HG03196 (cell line): ENCODE measurements at regions not wholly inside any gene's neighbourhood (a gene's known extent, or its start where the extent isn't known, plus 50 kb on each side); places are given as distances from the start of the nearest gene placed in this dataset.

Experiments used
- ATAC-seq: cut with Tn5 transposase; IDR thresholded peaks from one replicate; pipeline ENCODE4 v1.9.1; 2021; ENCODE audit not compliant: unreplicated experiment

DNA sequence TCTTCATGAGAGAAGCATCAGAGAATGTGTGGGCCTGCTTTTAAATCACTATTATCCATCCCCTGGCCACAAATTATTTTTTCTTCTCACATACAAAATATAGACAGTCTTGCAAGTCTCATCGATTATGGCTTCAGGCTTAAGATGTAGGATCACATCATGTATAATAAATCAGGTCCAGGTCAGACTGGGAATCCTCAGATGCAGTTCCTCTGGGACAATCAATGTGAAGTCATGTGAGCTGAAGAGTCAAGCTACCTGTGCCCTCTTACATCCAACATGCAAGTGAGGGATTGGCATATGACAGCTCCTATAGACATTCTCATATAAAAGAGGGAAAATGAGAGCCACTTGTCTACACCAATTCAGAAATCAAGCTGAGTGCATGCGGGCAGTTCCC, 631.8 kb downstream of the PTPRU start:
- ATAC-seq: no peak

DNA sequence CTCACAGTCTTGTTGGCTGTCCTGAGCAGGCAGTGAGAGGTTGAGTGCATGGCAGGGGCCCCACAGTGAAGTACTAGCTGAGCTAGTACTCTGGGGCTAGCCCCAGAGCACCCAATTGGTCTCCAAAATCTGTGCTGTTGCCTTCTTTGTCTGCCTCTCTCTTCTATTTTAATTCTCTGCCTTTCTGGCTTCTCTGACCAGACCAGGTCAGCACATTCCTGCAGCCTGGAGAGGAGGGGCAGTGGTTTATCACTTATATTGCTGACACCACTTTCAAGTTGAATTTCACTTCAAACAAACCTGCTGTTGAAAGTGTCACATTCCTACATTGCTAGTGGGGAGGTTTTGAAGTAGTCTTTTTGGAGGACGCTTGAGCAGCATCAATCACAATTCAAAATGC, 628.7 kb downstream of the PTPRU start:
- ATAC-seq: no peak

DNA sequence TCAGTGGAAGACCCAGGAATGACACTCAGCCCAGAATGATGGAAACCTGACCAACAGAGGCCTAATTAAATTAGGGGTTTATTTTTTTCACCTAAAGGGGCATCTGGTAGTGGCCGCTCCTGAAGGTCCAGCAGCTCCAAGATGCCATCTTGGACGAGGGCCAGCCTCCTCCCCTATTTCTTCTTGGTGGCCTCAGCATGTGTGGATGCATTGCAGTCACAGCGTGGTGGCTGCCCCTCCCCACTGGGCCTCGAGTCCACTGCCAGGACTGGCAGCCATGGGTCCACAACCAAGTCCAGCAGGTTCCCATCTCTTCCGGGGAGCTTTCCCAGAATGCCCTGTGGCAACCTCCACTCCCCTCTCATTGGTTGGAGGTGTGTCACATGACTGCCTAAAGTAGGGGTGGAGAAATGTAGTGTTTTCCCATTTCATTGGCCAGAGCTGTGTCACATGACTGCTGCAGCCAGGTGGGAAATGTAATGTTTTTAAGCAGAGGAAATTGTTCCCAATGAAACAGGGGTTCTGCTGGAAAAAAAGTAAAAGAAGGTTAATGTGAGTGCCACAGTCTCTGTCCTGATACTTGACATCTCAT, 628.2 kb downstream of the PTPRU start:
- no peak for ATAC-seq

- no peak for ATAC-seq
These were observed 625.6 kb downstream of the PTPRU start for GRCh38 chr1:29861922-29862321.

- no peak for ATAC-seq
These were observed 625.1 kb downstream of the PTPRU start for GRCh38 chr1:29861446-29861845.

DNA sequence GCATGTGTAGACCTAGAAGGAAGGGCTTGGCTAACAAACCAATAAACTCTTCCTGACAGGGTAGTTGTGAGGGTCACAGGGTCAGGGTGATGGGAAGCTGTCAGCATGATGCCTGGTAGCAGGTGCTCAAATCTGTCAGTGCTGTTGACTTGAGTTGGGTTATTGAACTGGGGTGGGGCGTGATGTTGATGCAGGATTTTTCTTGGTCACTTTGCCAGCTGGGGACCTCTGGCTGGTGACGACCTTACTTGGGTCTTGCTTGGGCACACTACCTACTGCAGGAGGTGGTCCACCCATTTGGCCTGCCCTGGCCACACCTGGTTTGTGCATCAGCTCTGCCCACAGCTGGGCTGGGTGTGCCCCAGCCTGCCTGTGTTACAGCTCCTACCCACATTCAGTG, 624.4 kb downstream of the PTPRU start:
- no peak for ATAC-seq

DNA sequence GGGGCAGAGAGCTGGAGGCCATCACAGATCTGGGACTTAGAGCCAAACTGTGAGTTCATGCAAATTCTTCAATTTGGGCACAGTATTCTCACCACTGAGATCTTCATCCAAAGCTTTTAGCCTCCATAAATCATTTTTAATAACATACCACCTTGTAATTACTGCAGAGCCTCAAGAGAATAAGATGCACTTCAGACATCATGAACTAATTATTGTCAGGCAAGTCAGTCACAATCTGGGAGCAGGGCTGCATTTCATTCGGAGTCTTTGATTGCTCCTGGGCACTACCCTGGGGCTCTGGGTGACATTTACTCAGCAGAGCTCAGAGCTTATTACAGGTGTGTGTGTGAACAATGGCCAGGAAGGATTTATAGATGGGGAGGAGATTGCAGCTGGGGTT, 623.7 kb downstream of the PTPRU start:
- no peak for ATAC-seq

- ATAC-seq: no peak
These were observed 622.8 kb downstream of the PTPRU start for GRCh38 chr1:29859126-29859525.

GRCh38 chr1:29858646-29859045, 622.3 kb downstream of the PTPRU start:
- no peak for ATAC-seq

DNA sequence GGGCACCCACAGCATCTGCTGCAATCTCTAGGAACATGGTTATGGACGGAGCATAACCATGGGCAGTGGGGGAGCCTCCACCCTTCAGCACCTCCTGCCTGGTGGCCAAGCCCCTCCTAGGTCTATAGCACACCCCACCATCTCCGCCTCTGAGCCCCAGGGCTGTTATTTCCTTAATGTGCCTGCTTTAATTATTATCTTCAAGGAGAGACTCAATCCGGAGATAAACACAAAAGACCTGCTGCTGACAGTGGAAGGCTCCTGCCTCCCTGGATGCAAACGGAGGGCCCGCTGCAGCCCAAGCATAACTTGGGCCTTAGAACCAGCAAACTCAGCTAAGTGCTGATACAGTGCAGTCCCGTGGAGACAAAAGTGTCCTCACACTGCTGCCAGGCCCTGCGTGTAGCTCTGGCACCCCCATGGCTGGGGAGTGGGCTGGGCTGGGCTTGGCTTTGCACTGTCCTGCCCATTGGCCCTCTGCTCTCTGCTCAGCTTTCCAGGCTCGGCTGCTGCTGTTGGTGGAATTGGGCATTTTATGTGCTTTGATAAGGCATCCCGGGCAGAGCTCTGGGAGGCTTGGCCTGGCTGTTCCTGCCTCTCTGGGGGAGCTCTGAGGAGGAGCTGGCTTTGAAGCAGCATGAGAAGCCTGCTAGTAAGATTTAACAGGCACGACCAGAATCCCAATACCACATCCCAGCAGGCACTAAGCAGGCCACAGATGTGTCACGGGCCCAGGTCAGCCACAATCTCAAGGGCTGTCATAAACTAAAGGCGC, 620.2 kb downstream of the PTPRU start:
- no peak for ATAC-seq

GRCh38 chr1:29855561-29856160, 619.3 kb downstream of the PTPRU start:
- ATAC-seq: no peak

- no peak for ATAC-seq
These were observed 618.5 kb downstream of the PTPRU start for GRCh38 chr1:29854700-29855276.

DNA sequence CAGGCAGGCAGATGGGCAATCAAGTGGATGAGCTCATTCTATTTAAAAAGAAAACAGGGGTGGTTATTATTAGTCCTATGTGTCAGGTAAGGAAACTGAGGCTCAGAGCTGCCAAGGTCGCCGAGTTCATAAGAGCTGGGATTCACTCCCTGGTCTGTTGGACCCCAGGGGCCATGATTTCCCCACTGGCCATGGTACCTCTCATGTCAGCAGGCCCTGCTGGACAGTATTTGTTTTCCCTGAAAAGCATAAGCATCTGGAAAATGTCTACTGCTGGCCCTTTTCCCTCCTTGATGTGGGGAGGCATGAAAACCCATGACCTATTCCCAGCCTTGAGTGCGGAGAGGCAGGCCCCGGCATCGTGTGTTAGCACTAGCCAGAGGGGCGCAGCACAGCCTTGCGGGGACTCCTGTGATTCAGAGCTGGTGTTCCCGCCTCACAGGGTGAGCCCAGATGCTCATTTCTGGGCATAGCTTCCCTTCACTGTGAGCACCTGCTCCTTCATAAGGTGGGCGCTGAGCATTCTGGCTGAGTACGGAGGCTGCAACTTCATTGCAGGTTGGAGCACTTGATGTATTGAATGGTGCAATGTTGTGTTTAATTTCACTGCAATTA, 617.5 kb downstream of the PTPRU start:
- no peak for ATAC-seq

DNA sequence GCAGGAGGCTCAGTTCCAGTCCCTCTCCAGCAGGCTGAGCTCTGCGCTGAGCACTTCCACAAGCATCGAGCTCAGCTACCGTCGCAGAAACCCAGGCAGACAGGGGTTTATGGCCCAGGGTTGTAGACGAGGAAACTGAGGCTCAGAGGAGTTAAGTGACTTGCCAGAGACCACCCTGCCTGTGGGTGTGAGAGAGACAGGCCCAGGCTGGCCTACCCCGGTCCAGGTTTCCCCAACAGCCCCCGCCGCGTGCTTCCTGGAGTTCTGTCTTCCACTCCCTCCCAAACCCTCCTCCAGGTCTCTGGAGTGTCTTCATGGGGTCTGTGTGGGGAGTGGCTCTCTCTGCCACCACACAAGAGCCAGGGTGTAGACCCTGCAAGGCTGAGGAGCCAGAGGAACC, 615.9 kb downstream of the PTPRU start:
- no peak for ATAC-seq

- ATAC-seq: no peak
These were observed 615.4 kb downstream of the PTPRU start for GRCh38 chr1:29851691-29852090.

GRCh38 chr1:29849991-29850757, 613.9 kb downstream of the PTPRU start:
- no peak for ATAC-seq

DNA sequence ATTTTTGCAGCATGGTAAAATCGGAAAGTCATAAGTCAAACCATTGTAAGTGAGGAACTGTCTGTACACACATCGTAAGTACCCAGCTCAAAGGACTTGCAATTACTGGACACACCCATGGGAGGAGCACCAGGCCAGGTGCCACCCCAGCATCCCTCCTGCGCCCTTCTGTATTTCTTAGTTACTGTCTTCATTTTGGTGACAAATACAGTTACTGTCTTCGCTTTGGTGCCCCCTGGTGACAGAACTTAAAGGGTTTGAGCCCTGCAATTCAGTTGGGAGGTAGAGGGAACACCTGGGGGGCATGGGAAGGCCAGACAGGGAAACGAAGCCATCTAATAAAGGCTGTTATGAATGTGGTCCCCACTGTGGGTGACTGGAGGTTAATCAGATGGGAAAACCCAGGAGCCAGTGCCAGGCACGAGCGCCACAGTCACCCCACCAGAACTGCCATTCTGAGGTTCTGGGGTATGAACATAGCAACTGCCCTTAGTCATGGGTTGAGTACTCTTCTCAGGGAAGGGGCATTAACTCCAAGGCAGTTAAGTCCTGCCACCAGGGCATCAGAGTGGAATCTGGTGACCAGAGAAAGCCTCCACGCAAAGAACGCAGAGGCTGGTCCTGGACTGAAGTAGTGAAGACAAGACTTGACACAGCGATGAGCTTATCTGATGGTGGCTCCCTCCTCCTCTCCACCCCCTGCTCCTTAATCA, 612.9 kb downstream of the PTPRU start:
- no peak for ATAC-seq

DNA sequence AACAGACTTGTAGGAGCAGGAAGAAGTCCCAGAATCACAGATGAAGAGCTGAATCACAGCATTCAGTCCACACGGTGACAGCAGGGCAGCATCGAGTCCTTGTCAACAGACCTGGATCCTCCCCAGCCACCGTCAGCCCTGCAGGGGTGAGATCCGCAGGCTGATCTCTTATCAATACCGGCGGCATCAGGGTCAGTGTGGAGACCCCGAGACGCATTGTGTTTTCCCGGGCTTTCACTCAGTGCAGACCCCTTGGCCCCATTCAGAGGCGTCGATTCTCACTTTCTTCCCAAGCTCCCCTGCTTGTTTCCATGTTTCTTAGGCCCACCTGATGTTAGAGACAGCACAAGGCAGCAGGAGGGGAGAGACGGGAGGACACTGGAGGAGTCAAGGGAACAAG, 609.6 kb downstream of the PTPRU start:
- no peak for ATAC-seq

DNA sequence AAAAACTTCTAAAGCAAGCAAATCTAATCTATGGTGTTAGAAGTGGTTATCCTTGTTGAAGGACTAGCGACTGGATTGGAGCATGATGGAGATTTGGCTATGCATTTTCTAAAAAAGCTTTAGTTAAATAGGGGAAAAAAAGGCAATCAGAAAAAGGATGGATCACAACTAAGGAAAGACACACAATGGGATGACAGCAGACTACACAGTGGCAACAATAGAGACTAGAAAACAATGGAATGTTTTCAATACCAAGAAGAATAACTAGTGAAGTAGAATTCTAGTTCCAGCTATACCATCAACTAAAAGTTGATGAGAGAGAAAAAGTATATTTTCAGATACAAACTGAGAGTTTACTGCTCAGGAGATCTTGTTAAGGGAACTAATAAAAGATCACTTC, 605.8 kb downstream of the PTPRU start:
- ATAC-seq: no peak

DNA sequence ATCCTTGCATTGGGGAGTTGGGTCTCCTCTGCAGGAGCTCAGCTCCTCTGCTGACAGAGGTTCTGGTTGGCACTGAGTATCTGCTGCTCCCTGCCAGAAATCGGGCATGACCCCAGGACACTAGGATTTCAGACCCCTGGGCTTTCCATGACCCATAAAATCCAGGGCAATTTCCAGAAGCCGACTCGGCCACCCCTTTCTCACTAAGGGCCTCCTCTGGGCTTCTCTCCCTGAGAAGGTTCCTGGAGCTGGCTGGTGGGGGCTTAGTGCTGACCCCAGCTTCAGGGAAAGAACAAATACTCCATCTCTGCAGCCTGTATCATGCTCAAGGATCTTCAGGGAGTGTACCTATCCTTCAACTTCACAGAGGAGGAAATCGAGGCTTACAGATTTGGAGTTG, 603.4 kb downstream of the PTPRU start:
- no peak for ATAC-seq
